ENCODE measurements at regions not wholly inside any gene's neighbourhood (a gene's known extent, or its start where the extent isn't known, plus 50 kb on each side); places are given as distances from the start of the nearest gene placed in this dataset.

DNA sequence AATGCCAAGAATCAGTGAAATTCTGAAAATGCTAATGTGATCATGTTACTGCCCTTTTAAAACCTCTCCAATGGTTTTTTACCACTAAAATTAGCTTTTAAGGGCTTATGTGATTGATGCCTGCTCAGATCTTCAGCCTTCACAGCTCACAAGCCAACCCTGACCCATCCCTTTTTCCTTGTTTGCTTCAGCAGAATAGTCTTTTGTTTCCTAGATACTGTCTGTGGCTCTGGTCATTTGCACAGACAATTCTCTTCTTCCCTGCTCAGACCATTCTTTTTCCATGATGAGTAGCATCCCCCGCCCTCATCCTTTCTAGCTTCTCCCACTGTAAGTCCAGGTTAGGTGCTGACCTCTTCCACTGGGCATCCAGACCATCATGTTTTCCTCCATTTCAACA is 164.9 kb upstream of the NT5C1B start:
- TF ChIP-seq, protein P1, sequence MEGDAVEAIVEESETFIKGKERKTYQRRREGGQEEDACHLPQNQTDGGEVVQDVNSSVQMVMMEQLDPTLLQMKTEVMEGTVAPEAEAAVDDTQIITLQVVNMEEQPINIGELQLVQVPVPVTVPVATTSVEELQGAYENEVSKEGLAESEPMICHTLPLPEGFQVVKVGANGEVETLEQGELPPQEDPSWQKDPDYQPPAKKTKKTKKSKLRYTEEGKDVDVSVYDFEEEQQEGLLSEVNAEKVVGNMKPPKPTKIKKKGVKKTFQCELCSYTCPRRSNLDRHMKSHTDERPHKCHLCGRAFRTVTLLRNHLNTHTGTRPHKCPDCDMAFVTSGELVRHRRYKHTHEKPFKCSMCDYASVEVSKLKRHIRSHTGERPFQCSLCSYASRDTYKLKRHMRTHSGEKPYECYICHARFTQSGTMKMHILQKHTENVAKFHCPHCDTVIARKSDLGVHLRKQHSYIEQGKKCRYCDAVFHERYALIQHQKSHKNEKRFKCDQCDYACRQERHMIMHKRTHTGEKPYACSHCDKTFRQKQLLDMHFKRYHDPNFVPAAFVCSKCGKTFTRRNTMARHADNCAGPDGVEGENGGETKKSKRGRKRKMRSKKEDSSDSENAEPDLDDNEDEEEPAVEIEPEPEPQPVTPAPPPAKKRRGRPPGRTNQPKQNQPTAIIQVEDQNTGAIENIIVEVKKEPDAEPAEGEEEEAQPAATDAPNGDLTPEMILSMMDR (conservative IDR thresholded peaks at IDR 0.05; ENCODE audit: low read length) = no peak
- no peak for TF ChIP-seq EZH2phosphoT487 (IDR thresholded peaks at IDR 0.05; ENCODE audit: borderline replicate concordance)

All from Loucy (cell line).